HAP-1 (cell line): ENCODE measurements at regions not wholly inside any gene's neighbourhood (a gene's known extent, or its start where the extent isn't known, plus 50 kb on each side); places are given as distances from the start of the nearest gene placed in this dataset.

Experiments
- DNase-seq, 2 experiments: peaks; one replicate each; pipeline ENCODE4 v3.0.0-alpha.2; 2016 to 2020; ENCODE audit warnings: low spot score in 2 of 2
- H3K27me3 ChIP-seq: fragments of 250-450 bp; sonication (Bioruptor Pico); 2 replicates; pipeline ENCODE4 v1.5.1; 2020; ENCODE audit warnings: low read depth, mild to moderate bottlenecking, moderate library complexity
- H3K36me3 ChIP-seq: fragments of 250-450 bp; sonication (Bioruptor Pico); replicated peaks from 2 replicates; pipeline ENCODE4 v1.5.1; 2020; ENCODE audit warnings: mild to moderate bottlenecking
- H3K4me1 ChIP-seq: fragments of 250-450 bp; sonication (Bioruptor Pico); 2 replicates; pipeline ENCODE4 v1.5.1; 2020; ENCODE audit warnings: mild to moderate bottlenecking
- H3K4me3 ChIP-seq: fragments of 250-450 bp; sonication (Bioruptor Pico); 2 replicates; pipeline ENCODE4 v1.5.1; 2020; ENCODE audit warnings: mild to moderate bottlenecking, moderate library complexity
- H3K9me3 ChIP-seq: fragments of 250-450 bp; sonication (Bioruptor Pico); 2 replicates; pipeline ENCODE4 v1.5.1; 2020; ENCODE audit warnings: mild to moderate bottlenecking, moderate library complexity
- in situ Hi-C: fragments of 300-500 bp; cut with MboI; formaldehyde crosslinking; loops from 3 replicates; pipeline ENCODE4 v1.14.3; 2020; ENCODE audit warnings: low sequenced_read_pairs, inconsistent platforms, mixed read lengths

- DNase-seq, result no peak
- Histone ChIP-seq H3K4me1 (no peaks in the 10 kb centered on the region), H3K9me3 (no peaks in the 10 kb centered on the region), H3K4me3 (no peak overlapping the region), H3K36me3 (no peaks in the 10 kb centered on the region), H3K27me3 (peaks cover 6% of the 10 kb centered on the region)
- in situ Hi-C loops, result no loop called here
Observed at GRCh38 chr14:98724734-98725133, 547.3 kb downstream of the BCL11B start.

- Histone ChIP-seq H3K36me3 (no peaks in the 10 kb centered on the region), H3K27me3 (peaks cover 6% of the 10 kb centered on the region), H3K4me1 (no peaks in the 10 kb centered on the region), H3K4me3 (no peak overlapping the region), H3K9me3 (no peaks in the 10 kb centered on the region)
- DNase-seq, result no peak
- in situ Hi-C loops, result no loop called here
Observed at GRCh38 chr14:98725191-98725590, 546.8 kb downstream of the BCL11B start.

- no peak for DNase-seq
- H3K9me3 ChIP-seq, result no peaks in the 10 kb centered on the region
- no peaks in the 10 kb centered on the region for H3K4me1 ChIP-seq
- H3K27me3 ChIP-seq, result peaks cover 6% of the 10 kb centered on the region
- H3K36me3 ChIP-seq, result no peaks in the 10 kb centered on the region
- H3K4me3 ChIP-seq, result no peak overlapping the region
- in situ Hi-C loops, result no loop called here
Observed at GRCh38 chr14:98725676-98726075, 546.3 kb downstream of the BCL11B start.

- H3K36me3 ChIP-seq, result no peaks in the 10 kb centered on the region
- no peaks in the 10 kb centered on the region for H3K9me3 ChIP-seq
- H3K27me3 ChIP-seq, result peaks cover 6% of the 10 kb centered on the region
- H3K4me3 ChIP-seq, result no peak overlapping the region
- no peaks in the 10 kb centered on the region for H3K4me1 ChIP-seq
- no peak for DNase-seq
- in situ Hi-C loops, result no loop called here
Observed at GRCh38 chr14:98726585-98727405, 545.2 kb downstream of the BCL11B start.

- Histone ChIP-seq H3K27me3 (peaks cover 6% of the 10 kb centered on the region), H3K4me3 (no peak overlapping the region), H3K36me3 (no peaks in the 10 kb centered on the region), H3K4me1 (no peaks in the 10 kb centered on the region), H3K9me3 (no peaks in the 10 kb centered on the region)
- in situ Hi-C loops, result no loop called here
- no peak for DNase-seq
Observed at GRCh38 chr14:98728024-98728423, 544.0 kb downstream of the BCL11B start.

GRCh38 chr14:98728836-98729235, 543.2 kb downstream of the BCL11B start:
- Histone ChIP-seq H3K27me3 (peaks cover 6% of the 10 kb centered on the region), H3K36me3 (no peaks in the 10 kb centered on the region), H3K4me3 (no peak overlapping the region), H3K4me1 (no peaks in the 10 kb centered on the region), H3K9me3 (no peaks in the 10 kb centered on the region)
- DNase-seq, result no peak
- in situ Hi-C loops, result no loop called here

GRCh38 chr14:98731286-98731685, 540.7 kb downstream of the BCL11B start:
- H3K4me3 ChIP-seq, result no peak overlapping the region
- no peaks in the 10 kb centered on the region for H3K4me1 ChIP-seq
- H3K9me3 ChIP-seq, result no peaks in the 10 kb centered on the region
- no peak for DNase-seq
- no peaks in the 10 kb centered on the region for H3K36me3 ChIP-seq
- H3K27me3 ChIP-seq, result peaks cover 6% of the 10 kb centered on the region
- in situ Hi-C loops, result no loop called here

GRCh38 chr14:98731701-98732100, 540.3 kb downstream of the BCL11B start:
- DNase-seq, result no peak
- Histone ChIP-seq H3K9me3 (no peaks in the 10 kb centered on the region), H3K36me3 (no peaks in the 10 kb centered on the region), H3K27me3 (peaks cover 6% of the 10 kb centered on the region), H3K4me1 (no peaks in the 10 kb centered on the region), H3K4me3 (no peak overlapping the region)
- in situ Hi-C loops, result no loop called here

GRCh38 chr14:98733536-98733935, 538.5 kb downstream of the BCL11B start:
- no peaks in the 10 kb centered on the region for H3K9me3 ChIP-seq
- no peak for DNase-seq
- no peaks in the 10 kb centered on the region for H3K27me3 ChIP-seq
- no peak overlapping the region for H3K4me3 ChIP-seq
- H3K4me1 ChIP-seq, result no peaks in the 10 kb centered on the region
- H3K36me3 ChIP-seq, result no peaks in the 10 kb centered on the region
- in situ Hi-C loops, result no loop called here

GRCh38 chr14:98736701-98737338, 535.2 kb downstream of the BCL11B start:
- Histone ChIP-seq H3K4me1 (no peaks in the 10 kb centered on the region), H3K9me3 (no peaks in the 10 kb centered on the region), H3K36me3 (no peaks in the 10 kb centered on the region), H3K4me3 (no peak overlapping the region), H3K27me3 (no peaks in the 10 kb centered on the region)
- DNase-seq, result no peak
- in situ Hi-C loops, result no loop called here

GRCh38 chr14:98741523-98741922, 530.5 kb downstream of the BCL11B start:
- H3K36me3 ChIP-seq, result no peaks in the 10 kb centered on the region
- in situ Hi-C loops, result no loop called here
- no peak for DNase-seq

GRCh38 chr14:98742001-98742400, 530.0 kb downstream of the BCL11B start:
- H3K4me1 ChIP-seq, result no peaks in the 10 kb centered on the region
- H3K27me3 ChIP-seq, result no peaks in the 10 kb centered on the region
- no peaks in the 10 kb centered on the region for H3K36me3 ChIP-seq
- in situ Hi-C loops, result no loop called here
- no peak for DNase-seq
- H3K4me3 ChIP-seq, result no peak overlapping the region
- H3K9me3 ChIP-seq, result no peaks in the 10 kb centered on the region

More at GRCh38 chr14:98741523-98741922, 530.5 kb downstream of the BCL11B start:
- Histone ChIP-seq H3K4me1 (no peaks in the 10 kb centered on the region), H3K4me3 (no peak overlapping the region), H3K27me3 (no peaks in the 10 kb centered on the region), H3K9me3 (no peaks in the 10 kb centered on the region)

- Histone ChIP-seq H3K4me3 (no peak overlapping the region), H3K36me3 (no peaks in the 10 kb centered on the region), H3K4me1 (no peaks in the 10 kb centered on the region), H3K27me3 (no peaks in the 10 kb centered on the region), H3K9me3 (no peaks in the 10 kb centered on the region)
- no peak for DNase-seq
- in situ Hi-C loops, result no loop called here
Observed at GRCh38 chr14:98743536-98743935, 528.5 kb downstream of the BCL11B start.

- no peaks in the 10 kb centered on the region for H3K36me3 ChIP-seq
- 0 out of 2 replicates have a peak, but pooled peaks cover 3% of the 10 kb centered on the region for H3K27me3 ChIP-seq
- in situ Hi-C loops, result no loop called here
- H3K4me3 ChIP-seq, result no peak overlapping the region
- H3K4me1 ChIP-seq, result no peaks in the 10 kb centered on the region
- no peaks in the 10 kb centered on the region for H3K9me3 ChIP-seq
- no peak for DNase-seq
Observed at GRCh38 chr14:98748966-98749365, 523.0 kb downstream of the BCL11B start.
